ENCODE measurements at regions not wholly inside any gene's neighbourhood (a gene's known extent, or its start where the extent isn't known, plus 50 kb on each side); places are given as distances from the start of the nearest gene placed in this dataset.
A peak's percentile ranks its signal among the peaks of the same experiment; 100 is the strongest.

DNA sequence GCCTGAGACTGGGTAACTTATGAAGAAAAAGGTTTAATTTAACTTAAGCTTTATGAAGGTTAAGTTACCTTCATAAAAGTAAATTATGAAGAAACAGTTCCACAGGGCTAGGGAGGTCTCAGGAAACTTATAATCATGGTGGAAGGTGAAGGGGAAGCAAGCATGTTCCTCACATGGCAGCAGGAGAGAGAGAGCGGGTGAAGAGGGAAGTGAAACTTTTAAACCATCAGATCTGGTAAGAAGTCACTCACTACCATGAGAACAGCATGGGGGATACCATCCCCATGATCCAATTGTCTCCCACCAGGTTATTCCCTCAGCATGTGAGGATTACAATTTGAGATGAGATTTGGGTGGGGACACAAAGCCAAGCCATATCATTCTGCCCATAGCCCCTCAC lies 944.7 kb upstream of the NDST4 start:
- Histone ChIP-seq H3K9me2 (replicated peaks; ENCODE audit: insufficient read depth, low read length) (no peaks in the 10 kb centered on the region), H3K4me3 (ENCODE audit: low read length) (no peak overlapping the region), H4K20me1 (ENCODE audit: insufficient read depth, low read length) (no peaks in the 10 kb centered on the region), H3K4me2 (ENCODE audit: low read depth, low read length) (no peak overlapping the region), H3K9me3 (replicated peaks; ENCODE audit: insufficient read depth, low read length) (no peaks in the 10 kb centered on the region), H3K27ac (ENCODE audit: low read length) (no peak overlapping the region), H3K36me3 (replicated peaks; ENCODE audit: insufficient read depth, low read length) (no peaks in the 10 kb centered on the region), H3K4me1 (ENCODE audit: low read length) (no peaks in the 10 kb centered on the region), H3K27me3 (replicated peaks; ENCODE audit: insufficient read depth, low read length) (no peaks in the 10 kb centered on the region), H3K9ac (ENCODE audit: low read length) (no peak overlapping the region), H3K79me2 (ENCODE audit: low read length) (no peaks in the 10 kb centered on the region), H3F3A (ENCODE audit: insufficient read depth, low read length) (no peaks in the 10 kb centered on the region), H2AFZ (ENCODE audit: low read length) (no peak overlapping the region)
- no peak for DNase-seq
- TF ChIP-seq EZH2 (optimal IDR thresholded peaks at IDR 0.05; ENCODE audit: low read depth, low read length) (no peak), EZH2phosphoT487 (IDR thresholded peaks at IDR 0.05; ENCODE audit: low read length) (no peak)
- TF ChIP-seq, protein P1, sequence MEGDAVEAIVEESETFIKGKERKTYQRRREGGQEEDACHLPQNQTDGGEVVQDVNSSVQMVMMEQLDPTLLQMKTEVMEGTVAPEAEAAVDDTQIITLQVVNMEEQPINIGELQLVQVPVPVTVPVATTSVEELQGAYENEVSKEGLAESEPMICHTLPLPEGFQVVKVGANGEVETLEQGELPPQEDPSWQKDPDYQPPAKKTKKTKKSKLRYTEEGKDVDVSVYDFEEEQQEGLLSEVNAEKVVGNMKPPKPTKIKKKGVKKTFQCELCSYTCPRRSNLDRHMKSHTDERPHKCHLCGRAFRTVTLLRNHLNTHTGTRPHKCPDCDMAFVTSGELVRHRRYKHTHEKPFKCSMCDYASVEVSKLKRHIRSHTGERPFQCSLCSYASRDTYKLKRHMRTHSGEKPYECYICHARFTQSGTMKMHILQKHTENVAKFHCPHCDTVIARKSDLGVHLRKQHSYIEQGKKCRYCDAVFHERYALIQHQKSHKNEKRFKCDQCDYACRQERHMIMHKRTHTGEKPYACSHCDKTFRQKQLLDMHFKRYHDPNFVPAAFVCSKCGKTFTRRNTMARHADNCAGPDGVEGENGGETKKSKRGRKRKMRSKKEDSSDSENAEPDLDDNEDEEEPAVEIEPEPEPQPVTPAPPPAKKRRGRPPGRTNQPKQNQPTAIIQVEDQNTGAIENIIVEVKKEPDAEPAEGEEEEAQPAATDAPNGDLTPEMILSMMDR (IDR thresholded peaks at IDR 0.05; ENCODE audit: low read length): no peak

DNA sequence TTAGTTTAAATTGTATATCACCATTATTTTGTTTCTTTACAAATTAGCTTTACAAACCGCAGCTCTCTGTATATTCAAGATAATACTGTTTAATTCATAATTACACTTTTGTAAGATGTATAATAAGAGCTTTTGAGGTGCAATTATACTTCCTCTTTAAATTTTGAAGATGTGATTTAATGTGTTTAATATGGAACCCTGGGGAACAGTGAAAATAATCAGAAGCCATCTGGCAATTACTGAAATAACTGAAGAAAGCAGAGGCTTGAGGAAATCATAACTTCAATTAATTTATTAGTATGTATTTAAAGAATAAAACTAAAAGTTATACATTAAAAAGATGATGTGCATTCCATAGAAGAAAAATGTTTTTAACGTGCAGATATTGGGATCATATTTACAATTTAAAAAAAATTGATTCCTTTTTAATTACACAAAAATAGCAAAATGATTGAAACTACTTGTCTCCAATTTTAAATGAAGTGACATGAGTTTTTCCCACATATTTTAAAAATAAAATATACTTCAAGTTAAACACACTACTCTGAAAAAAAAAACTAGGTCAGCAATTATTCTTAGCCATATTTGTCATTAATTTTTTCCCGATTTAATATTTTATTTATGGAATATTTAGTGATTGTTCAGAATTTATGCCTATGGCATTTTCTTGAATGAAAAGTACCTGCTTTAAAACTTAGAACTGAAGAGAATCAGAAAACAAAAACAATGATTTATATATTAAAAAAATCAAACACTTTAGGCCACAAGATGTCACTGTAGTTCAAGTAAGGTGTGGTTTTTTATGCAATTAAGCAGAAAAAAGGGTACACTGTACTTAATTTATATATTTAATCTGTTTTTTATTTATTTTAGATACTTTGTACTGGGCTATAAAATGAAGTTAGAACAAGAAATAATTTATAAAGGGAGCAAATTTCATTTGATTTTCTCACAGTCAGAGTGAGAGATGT lies 942.7 kb upstream of the NDST4 start:
- Histone ChIP-seq H3K9ac (ENCODE audit: low read length) (no peak overlapping the region), H3K79me2 (ENCODE audit: low read length) (no peaks in the 10 kb centered on the region), H3K4me3 (ENCODE audit: low read length) (no peak overlapping the region), H3K27me3 (replicated peaks; ENCODE audit: insufficient read depth, low read length) (no peaks in the 10 kb centered on the region), H3K4me2 (ENCODE audit: low read depth, low read length) (no peak overlapping the region), H3K36me3 (replicated peaks; ENCODE audit: insufficient read depth, low read length) (no peaks in the 10 kb centered on the region), H3K4me1 (ENCODE audit: low read length) (no peaks in the 10 kb centered on the region), H4K20me1 (ENCODE audit: insufficient read depth, low read length) (no peaks in the 10 kb centered on the region), H3K9me2 (replicated peaks; ENCODE audit: insufficient read depth, low read length) (no peaks in the 10 kb centered on the region), H3K9me3 (replicated peaks; ENCODE audit: insufficient read depth, low read length) (no peaks in the 10 kb centered on the region), H3K27ac (ENCODE audit: low read length) (no peak overlapping the region), H2AFZ (ENCODE audit: low read length) (no peak overlapping the region), H3F3A (ENCODE audit: insufficient read depth, low read length) (no peaks in the 10 kb centered on the region)
- peak; percentile 42 for DNase-seq
- TF ChIP-seq, protein P1 (IDR thresholded peaks at IDR 0.05; ENCODE audit: low read length): peak; percentile 21
- TF ChIP-seq EZH2 (optimal IDR thresholded peaks at IDR 0.05; ENCODE audit: low read depth, low read length): no peak

DNA sequence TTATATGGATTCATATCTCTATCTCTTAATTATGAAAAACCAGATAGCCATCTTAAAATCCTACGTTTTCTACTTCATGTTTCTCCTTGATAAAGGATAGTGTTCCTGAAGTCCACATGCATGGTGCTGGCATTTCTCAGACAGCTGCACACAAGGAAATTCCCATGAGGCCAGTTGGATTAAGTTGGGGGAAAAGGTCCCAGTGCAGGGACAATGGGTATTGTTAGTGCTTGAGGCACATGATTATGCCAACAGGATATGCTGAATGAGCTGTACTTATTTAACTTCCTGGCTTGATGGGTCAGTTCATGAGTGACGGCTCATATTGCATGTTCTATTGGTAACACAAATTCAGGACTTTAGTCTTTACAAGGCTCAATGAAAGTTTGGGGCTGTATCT lies 913.9 kb upstream of the NDST4 start:
- DNase-seq: no peak

More for the DNA sequence above, 913.9 kb upstream of the NDST4 start:
- no peaks in the 10 kb centered on the region for H3F3A ChIP-seq (ENCODE audit: insufficient read depth, low read length)
- no peaks in the 10 kb centered on the region for H3K9me3 ChIP-seq (replicated peaks; ENCODE audit: insufficient read depth, low read length)
- H3K4me1 ChIP-seq (ENCODE audit: low read length): no peaks in the 10 kb centered on the region
- no peak overlapping the region for H3K9ac ChIP-seq (ENCODE audit: low read length)
- H2AFZ ChIP-seq (ENCODE audit: low read length): no peak overlapping the region
- no peaks in the 10 kb centered on the region for H3K36me3 ChIP-seq (replicated peaks; ENCODE audit: insufficient read depth, low read length)
- no peaks in the 10 kb centered on the region for H3K79me2 ChIP-seq (ENCODE audit: low read length)
- no peaks in the 10 kb centered on the region for H4K20me1 ChIP-seq (ENCODE audit: insufficient read depth, low read length)
- H3K4me3 ChIP-seq (ENCODE audit: low read length): no peak overlapping the region
- H3K9me2 ChIP-seq (replicated peaks; ENCODE audit: insufficient read depth, low read length): no peaks in the 10 kb centered on the region
- no peaks in the 10 kb centered on the region for H3K27me3 ChIP-seq (replicated peaks; ENCODE audit: insufficient read depth, low read length)
- no peak overlapping the region for H3K27ac ChIP-seq (ENCODE audit: low read length)
- H3K4me2 ChIP-seq (ENCODE audit: low read depth, low read length): no peak overlapping the region
- TF ChIP-seq EZH2phosphoT487 (IDR thresholded peaks at IDR 0.05; ENCODE audit: low read length): no peak
- TF ChIP-seq EZH2 (optimal IDR thresholded peaks at IDR 0.05; ENCODE audit: low read depth, low read length): no peak
- TF ChIP-seq, protein P1 (IDR thresholded peaks at IDR 0.05; ENCODE audit: low read length): no peak

Measured in MM.1S (cell line).